SK-N-SH (cell line): ENCODE measurements at regions not wholly inside any gene's neighbourhood (a gene's known extent, or its start where the extent isn't known, plus 50 kb on each side); places are given as distances from the start of the nearest gene placed in this dataset.

ENCODE experiments used
- CTCF ChIA-PET: fragments of 300-600, 350-600 bp; formaldehyde crosslinking; extraction: SDS; loops from one replicate; lab custom pipeline; 2021; lab: Yijun Ruan, JAX
- POLR2A ChIA-PET: fragments of 350-600 bp; sonication (Branson Sonifier 250); formaldehyde crosslinking; extraction: SDS; loops from one replicate; lab custom pipeline; 2020; ENCODE audit warnings: antibody characterized with exemption, inconsistent platforms; lab: Yijun Ruan, JAX
- DNase-seq: peaks from one replicate; pipeline ENCODE4 v3.0.0; 2012
- H2AFZ ChIP-seq: fragments of 200-600 bp; sonication (generic); 2 replicates; pipeline ENCODE4 v1.8.1; 2016; ENCODE audit warnings: antibody characterized with exemption, mild to moderate bottlenecking, low read depth
- H3F3A ChIP-seq: fragments of 200-600 bp; sonication (generic); replicated peaks from 2 replicates; pipeline ENCODE3; 2016; ENCODE audit warnings: antibody characterized with exemption, mild to moderate bottlenecking; ENCODE audit not compliant: insufficient read depth
- H3K27ac ChIP-seq, 2 experiments: fragments of 200-500 bp in 1 of 2; fragments of 200-600 bp in 1 of 2; sonication (Bioruptor generic) in 1 of 2; sonication (generic), shearing (Covaris generic) in 1 of 2; 2 replicates each; pipeline versions ENCODE4 v1.5.1 to v1.6.1; 2014 to 2016; ENCODE audit warnings: low read depth in 2 of 2, inconsistent platforms in 1 of 2, low read length in 1 of 2, mild to moderate bottlenecking in 1 of 2, mixed read lengths in 1 of 2
- H3K27me3 ChIP-seq: fragments of 200-600 bp; sonication (generic), shearing (Covaris generic); 2 replicates; pipeline ENCODE4 v1.6.1; 2016; ENCODE audit warnings: mixed run types; ENCODE audit not compliant: insufficient read depth
- H3K36me3 ChIP-seq, 2 experiments: fragments of 200-500 bp in 1 of 2; fragments of 200-600 bp in 1 of 2; sonication (Bioruptor generic) in 1 of 2; sonication (generic) in 1 of 2; replicated peaks in 1 of 2; 2 replicates each; pipeline versions ENCODE3 to v1.5.1; 2014 to 2016; ENCODE audit warnings: low read length in 1 of 2, mild to moderate bottlenecking in 1 of 2; ENCODE audit not compliant: insufficient read depth in 2 of 2, control insufficient read depth in 1 of 2
- H3K4me1 ChIP-seq, 2 experiments: fragments of 200-500 bp in 1 of 2; fragments of 200-600 bp in 1 of 2; sonication (Bioruptor generic) in 1 of 2; sonication (generic), shearing (Covaris generic) in 1 of 2; 2 replicates each; pipeline versions ENCODE4 v1.5.1 to v1.6.1; 2014 to 2016; ENCODE audit warnings: low read depth in 1 of 2, low read length in 1 of 2, mixed run types in 1 of 2; ENCODE audit not compliant: insufficient read depth in 2 of 2, control insufficient read depth in 1 of 2
- H3K4me2 ChIP-seq: fragments of 200-600 bp; sonication (generic), shearing (Covaris generic); 2 replicates; pipeline ENCODE4 v1.6.1; 2017; ENCODE audit warnings: mixed run types
- H3K4me3 ChIP-seq, 2 experiments: fragments of 200-500 bp in 1 of 2; fragments of 200-600 bp in 1 of 2; sonication (Bioruptor generic) in 1 of 2; sonication (generic), shearing (Covaris generic) in 1 of 2; 2 replicates each; pipeline versions ENCODE4 v1.5.1 to v1.8.1; 2014 to 2016; ENCODE audit warnings: low read depth in 2 of 2, inconsistent platforms in 1 of 2, low read length in 1 of 2, mild to moderate bottlenecking in 1 of 2, mixed read lengths in 1 of 2, moderate library complexity in 1 of 2
- H3K79me2 ChIP-seq: fragments of 200-600 bp; sonication (generic); 2 replicates; pipeline ENCODE4 v1.8.1; 2017; ENCODE audit warnings: mild to moderate bottlenecking; ENCODE audit not compliant: insufficient read depth
- H3K9ac ChIP-seq: fragments of 200-600 bp; sonication (generic); 2 replicates; pipeline ENCODE4 v1.6.1; 2017; ENCODE audit warnings: mixed run types
- H3K9me2 ChIP-seq: fragments of 200-600 bp; sonication (generic); 2 replicates; pipeline ENCODE4 v1.6.1; 2017; ENCODE audit warnings: mixed run types
- H3K9me3 ChIP-seq: fragments of 200-600 bp; sonication (generic); 2 replicates; pipeline ENCODE4 v1.6.1; 2017; ENCODE audit warnings: mixed run types, mild to moderate bottlenecking, moderate library complexity
- H4K20me1 ChIP-seq: fragments of 200-600 bp; sonication (generic); 2 replicates; pipeline ENCODE4 v1.6.1; 2017; ENCODE audit warnings: mild to moderate bottlenecking, mixed run types; ENCODE audit not compliant: insufficient read depth
- FOSL2 ChIP-seq: IDR thresholded peaks from 2 replicates; pipeline ENCODE4 v1.4.0; 2012; ENCODE audit warnings: low read depth, mild to moderate bottlenecking, moderate library complexity, borderline replicate concordance
- FOXM1 ChIP-seq: IDR thresholded peaks from 2 replicates; pipeline ENCODE4 v1.4.0; 2012; ENCODE audit warnings: low read depth, mild to moderate bottlenecking
- IRF3 ChIP-seq: fragments of 150-350 bp; IDR thresholded peaks from 2 replicates; pipeline ENCODE4 v1.6.1; 2016; ENCODE audit warnings: mild to moderate bottlenecking, low read depth, low read length
- MEF2A ChIP-seq: IDR thresholded peaks from 2 replicates; pipeline ENCODE4 v1.4.0; 2012; ENCODE audit warnings: low read depth, borderline replicate concordance
- POLR2AphosphoS5 ChIP-seq: IDR thresholded peaks from 2 replicates; pipeline ENCODE4 v1.6.1; 2012; ENCODE audit warnings: low read depth, low read length
- RAD21 ChIP-seq: IDR thresholded peaks from 2 replicates; pipeline ENCODE4 v1.6.1; 2012; ENCODE audit warnings: mild to moderate bottlenecking, low read length
- RXRA ChIP-seq: IDR thresholded peaks from 2 replicates; pipeline ENCODE4 v1.4.0; 2012; ENCODE audit warnings: low read depth, mild to moderate bottlenecking, borderline replicate concordance
- SMC3 ChIP-seq: IDR thresholded peaks from 2 replicates; pipeline ENCODE4 v1.6.1; 2012; ENCODE audit warnings: low read depth, low read length, improper control_type of control experiment
- TAF1 ChIP-seq: IDR thresholded peaks from 2 replicates; pipeline ENCODE4 v1.6.1; 2012; ENCODE audit warnings: low read depth, mild to moderate bottlenecking, low read length, moderate library complexity, borderline replicate concordance
- TCF12 ChIP-seq: IDR thresholded peaks from 2 replicates; pipeline ENCODE4 v1.4.0; 2012
- USF2 ChIP-seq: fragments of 150-350 bp; IDR thresholded peaks from 2 replicates; pipeline ENCODE4 v1.6.1; 2017; ENCODE audit warnings: antibody characterized with exemption, low read length, low read depth, borderline replicate concordance
- YY1 ChIP-seq: IDR thresholded peaks from 2 replicates; pipeline ENCODE4 v1.4.0; 2012; ENCODE audit warnings: low read depth, mild to moderate bottlenecking
- WGBS: methylation state at CpG from one replicate; pipeline ENCODE4 v1.1.6; 2017; ENCODE audit warnings: low lambda C conversion rate; 5-methylcytosine and 5-hydroxymethylcytosine counted together
- TF ChIP-seq, protein P1 (sequence below): fragments of 200-600 bp; sonication (generic); IDR thresholded peaks from 2 replicates; pipeline ENCODE4 v1.6.1; 2017; ENCODE audit warnings: antibody characterized with exemption, mild to moderate bottlenecking, moderate library complexity
- TF ChIP-seq, protein P2 (sequence below): IDR thresholded peaks from 2 replicates; pipeline ENCODE4 v1.4.0; 2012; ENCODE audit warnings: low read depth, borderline replicate concordance
- TF ChIP-seq, protein P3 (sequence below): IDR thresholded peaks from 2 replicates; pipeline ENCODE4 v1.4.0; 2012; ENCODE audit warnings: low read depth, borderline replicate concordance

- TF ChIP-seq, protein P1, sequence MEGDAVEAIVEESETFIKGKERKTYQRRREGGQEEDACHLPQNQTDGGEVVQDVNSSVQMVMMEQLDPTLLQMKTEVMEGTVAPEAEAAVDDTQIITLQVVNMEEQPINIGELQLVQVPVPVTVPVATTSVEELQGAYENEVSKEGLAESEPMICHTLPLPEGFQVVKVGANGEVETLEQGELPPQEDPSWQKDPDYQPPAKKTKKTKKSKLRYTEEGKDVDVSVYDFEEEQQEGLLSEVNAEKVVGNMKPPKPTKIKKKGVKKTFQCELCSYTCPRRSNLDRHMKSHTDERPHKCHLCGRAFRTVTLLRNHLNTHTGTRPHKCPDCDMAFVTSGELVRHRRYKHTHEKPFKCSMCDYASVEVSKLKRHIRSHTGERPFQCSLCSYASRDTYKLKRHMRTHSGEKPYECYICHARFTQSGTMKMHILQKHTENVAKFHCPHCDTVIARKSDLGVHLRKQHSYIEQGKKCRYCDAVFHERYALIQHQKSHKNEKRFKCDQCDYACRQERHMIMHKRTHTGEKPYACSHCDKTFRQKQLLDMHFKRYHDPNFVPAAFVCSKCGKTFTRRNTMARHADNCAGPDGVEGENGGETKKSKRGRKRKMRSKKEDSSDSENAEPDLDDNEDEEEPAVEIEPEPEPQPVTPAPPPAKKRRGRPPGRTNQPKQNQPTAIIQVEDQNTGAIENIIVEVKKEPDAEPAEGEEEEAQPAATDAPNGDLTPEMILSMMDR, result no peak
- TF ChIP-seq FOSL2 (no peak), MEF2A (no peak), YY1 (no peak), RAD21 (no peak), TAF1 (no peak), FOXM1 (no peak), POLR2AphosphoS5 (no peak)
- TF ChIP-seq, protein P2, sequence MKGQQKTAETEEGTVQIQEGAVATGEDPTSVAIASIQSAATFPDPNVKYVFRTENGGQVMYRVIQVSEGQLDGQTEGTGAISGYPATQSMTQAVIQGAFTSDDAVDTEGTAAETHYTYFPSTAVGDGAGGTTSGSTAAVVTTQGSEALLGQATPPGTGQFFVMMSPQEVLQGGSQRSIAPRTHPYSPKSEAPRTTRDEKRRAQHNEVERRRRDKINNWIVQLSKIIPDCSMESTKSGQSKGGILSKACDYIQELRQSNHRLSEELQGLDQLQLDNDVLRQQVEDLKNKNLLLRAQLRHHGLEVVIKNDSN, result no peak
- TF ChIP-seq, all 33 proteins: peak for 0
Observed at GRCh38 chr1:182280504-182280900, 111.1 kb downstream of the GLUL start (continued).

DNA sequence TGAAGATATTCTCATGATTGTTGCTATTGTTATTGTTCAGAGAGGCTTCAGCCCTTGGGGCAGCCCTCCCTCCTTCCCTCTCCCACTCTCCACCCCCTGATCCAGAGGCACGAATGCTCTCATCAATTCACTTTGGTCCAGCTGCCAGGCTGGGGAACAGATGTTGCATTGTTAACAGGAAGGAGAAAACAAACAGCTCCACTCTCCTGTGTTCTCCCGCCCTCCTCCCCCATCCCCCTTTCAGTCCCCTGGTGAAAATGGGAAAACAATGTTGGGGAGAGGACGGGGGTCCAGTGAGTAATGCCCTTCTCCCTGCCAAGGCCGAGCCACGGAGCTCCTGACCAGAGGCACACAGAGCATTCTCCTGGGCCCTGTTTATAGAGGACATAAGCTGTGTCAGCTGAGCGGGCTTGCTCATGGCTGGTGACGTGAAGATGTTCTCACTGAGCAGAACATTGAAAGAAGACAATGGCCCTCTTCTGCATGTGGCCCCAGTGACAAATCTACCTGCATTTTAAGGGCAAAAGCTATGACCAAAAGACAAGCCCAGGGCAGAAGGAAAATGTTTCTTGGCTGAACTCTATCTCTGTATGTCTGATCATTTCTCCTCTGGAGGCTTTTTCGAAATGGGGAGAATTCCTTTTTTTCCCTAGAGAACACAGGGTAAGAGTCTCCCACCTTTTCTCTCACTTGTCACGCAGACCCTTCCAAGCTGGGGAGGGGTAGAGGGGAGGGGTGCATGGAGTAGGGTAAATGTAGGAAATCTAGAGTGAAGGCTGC lies 111.7 kb downstream of the GLUL start:
- H3K4me2 ChIP-seq, result no peak overlapping the region
- POLR2A ChIA-PET, result interaction anchor here (0.6 to 2.1 kb wide), 3 partner anchors 22 to 263 kb away, joined by 3 to 5 read pairs (median 3); partner anchors contain the start of gene GLUL

More for the DNA sequence above, 111.7 kb downstream of the GLUL start:
- Histone ChIP-seq H3K27me3 (no peaks in the 10 kb centered on the region), H3K36me3 (no peaks in the 10 kb centered on the region), H3F3A (no peaks in the 10 kb centered on the region), H4K20me1 (no peaks in the 10 kb centered on the region), H3K9me3 (no peaks in the 10 kb centered on the region), H3K27ac (no peak overlapping the region), H3K9me2 (no peaks in the 10 kb centered on the region), H3K9ac (no peak overlapping the region), H3K4me3 (no peak overlapping the region), H2AFZ (no peak overlapping the region), H3K79me2 (no peaks in the 10 kb centered on the region), H3K4me1 (peaks cover 0 to 3% of the 10 kb centered on the region in 2 experiments; a peak in 1 of 4 replicates)
- CTCF ChIA-PET, result interaction anchor here (0.7 to 1.4 kb wide), 3 partner anchors 10 to 137 kb away, joined by 3 to 4 read pairs (median 3); no protein-coding TSS in a partner anchor
- WGBS, result 17% methylated on average over 9 of the region's 9 CpGs
- peak; percentile 39 for DNase-seq
- TF ChIP-seq, protein P3, sequence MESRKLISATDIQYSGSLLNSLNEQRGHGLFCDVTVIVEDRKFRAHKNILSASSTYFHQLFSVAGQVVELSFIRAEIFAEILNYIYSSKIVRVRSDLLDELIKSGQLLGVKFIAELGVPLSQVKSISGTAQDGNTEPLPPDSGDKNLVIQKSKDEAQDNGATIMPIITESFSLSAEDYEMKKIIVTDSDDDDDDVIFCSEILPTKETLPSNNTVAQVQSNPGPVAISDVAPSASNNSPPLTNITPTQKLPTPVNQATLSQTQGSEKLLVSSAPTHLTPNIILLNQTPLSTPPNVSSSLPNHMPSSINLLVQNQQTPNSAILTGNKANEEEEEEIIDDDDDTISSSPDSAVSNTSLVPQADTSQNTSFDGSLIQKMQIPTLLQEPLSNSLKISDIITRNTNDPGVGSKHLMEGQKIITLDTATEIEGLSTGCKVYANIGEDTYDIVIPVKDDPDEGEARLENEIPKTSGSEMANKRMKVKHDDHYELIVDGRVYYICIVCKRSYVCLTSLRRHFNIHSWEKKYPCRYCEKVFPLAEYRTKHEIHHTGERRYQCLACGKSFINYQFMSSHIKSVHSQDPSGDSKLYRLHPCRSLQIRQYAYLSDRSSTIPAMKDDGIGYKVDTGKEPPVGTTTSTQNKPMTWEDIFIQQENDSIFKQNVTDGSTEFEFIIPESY, result no peak
- TF ChIP-seq FOSL2 (no peak), TCF12 (no peak), IRF3 (no peak), RXRA (no peak), SMC3 (no peak), USF2 (no peak)
- TF ChIP-seq, protein P1, result no peak
